NCI-H82 (cell line): ENCODE measurements at regions not wholly inside any gene's neighbourhood (a gene's known extent, or its start where the extent isn't known, plus 50 kb on each side); places are given as distances from the start of the nearest gene placed in this dataset.

Source experiments
- DNase-seq: peaks from one replicate; lab custom pipeline; 2025; lab: John Stamatoyannopoulos, UW

DNA sequence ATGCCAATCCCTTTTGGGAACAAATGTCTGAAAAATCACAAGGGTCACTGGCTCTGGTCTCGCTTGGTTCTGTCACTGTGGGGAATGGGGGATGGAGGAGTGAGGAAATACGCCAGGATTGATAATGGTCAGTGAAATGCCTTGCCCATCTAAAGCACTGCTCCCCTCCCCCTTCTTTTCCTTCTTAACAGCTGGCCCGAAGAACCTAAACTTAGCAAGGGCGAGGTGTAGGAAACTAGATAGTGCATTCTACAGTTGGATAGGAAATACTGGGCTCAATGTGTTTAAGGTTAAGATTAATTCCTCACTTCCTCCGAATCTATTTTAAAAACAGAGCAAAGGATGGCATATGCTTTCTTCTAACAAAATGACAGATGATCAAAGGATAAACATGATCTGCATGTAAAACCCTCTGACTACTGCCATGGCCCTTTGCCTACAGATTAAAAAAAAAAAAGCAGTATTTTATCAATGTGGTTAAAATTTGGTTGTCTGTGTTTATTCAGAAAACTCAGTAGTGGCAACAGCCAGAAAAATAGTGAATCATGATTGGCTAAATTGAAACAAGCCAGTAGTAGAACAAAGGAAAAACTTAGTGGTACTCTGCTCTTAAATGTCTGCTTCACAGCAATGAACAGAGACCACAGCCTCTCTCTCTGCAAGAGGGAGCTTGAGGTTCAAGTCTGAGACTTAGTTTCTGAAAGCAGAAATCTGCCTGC is 86.1 kb upstream of the VAV3 start:
- DNase-seq, result peak; percentile 29

DNA sequence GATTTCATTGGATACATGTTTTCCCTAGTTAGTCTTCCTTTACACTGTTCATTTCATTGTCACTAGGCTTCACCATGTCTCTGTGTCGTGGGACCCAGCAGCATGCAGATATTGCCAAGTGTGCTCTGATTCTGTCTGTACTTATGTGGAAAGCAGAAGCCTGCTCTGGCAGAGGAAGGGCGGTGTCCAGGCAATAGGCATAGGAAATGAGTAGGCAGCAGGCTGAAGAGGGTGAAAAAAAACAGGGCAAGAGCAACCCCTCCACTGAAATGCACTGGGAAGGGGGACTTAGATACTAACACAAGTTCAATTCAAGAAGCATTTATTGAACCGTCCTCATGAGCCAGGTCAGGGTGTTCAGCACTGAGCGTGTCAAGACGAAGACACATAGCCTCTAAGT is 85.2 kb upstream of the VAV3 start:
- DNase-seq, result no peak

- DNase-seq, result peak; percentile 42
These were observed 84.3 kb upstream of the VAV3 start for GRCh38 chr1:108049178-108049819.

DNA sequence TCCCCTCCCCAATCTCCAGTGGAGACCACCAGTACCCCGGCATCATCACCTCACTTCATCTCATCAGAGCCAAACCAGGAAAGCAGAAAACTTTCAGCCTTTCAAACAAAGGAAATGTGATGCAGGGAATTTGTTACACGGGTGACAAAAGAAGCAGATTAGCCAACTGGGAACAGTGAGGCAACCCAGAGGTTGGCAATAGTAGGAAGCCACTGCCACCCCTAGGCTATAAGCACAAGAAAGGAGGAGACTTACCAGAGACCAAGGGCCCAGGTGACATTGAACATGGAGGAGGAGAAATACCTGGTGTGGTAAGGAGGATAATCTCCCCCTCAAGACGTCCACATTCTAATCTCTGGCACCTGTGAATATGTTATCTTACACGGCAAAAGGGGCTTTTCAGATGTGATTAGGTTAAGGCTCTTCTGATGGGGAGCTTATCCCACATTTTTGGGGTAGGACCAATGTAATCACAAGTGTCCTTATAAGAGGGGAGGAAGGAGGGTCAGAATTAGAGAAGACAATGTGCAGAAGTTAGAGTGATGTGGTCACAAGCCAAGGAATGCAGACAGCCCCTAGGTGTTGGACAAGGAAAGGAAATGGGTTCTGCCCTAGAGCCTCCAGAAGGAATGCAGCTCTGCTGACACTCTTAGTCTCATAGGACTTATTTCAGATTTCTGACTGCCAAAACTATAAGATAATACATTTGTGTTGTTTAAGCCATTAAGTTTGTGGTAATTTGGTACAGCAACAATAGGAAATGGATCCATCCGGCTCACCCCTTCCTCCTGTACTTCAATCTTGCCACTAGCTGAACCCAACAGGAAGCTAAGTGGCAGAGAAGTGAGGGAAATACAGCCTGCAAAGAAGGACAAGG is 83.6 kb upstream of the VAV3 start:
- DNase-seq, result no peak

GRCh38 chr1:108047085-108047484 is 82.1 kb upstream of the VAV3 start:
- no peak for DNase-seq

GRCh38 chr1:108046026-108046425 is 81.0 kb upstream of the VAV3 start:
- no peak for DNase-seq

DNA sequence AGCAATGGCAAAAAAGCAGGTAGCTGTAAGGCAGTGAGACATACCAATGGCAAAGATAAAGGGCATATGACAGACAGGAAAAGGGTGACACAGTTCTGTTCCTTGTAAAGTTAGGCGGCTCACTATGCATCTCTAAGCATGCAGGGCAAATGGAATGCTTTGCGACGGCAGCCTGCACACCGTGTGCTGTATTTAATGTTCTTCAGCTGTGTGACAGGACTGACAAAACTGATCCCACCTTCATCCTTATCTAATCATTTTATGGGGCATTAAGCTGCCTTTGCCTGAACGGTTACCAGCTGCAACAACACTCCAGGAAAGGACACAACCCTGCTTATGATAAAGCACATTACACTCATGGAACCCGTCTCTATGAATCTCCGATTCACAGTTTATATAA is 80.5 kb upstream of the VAV3 start:
- peak; percentile 72 for DNase-seq

DNA sequence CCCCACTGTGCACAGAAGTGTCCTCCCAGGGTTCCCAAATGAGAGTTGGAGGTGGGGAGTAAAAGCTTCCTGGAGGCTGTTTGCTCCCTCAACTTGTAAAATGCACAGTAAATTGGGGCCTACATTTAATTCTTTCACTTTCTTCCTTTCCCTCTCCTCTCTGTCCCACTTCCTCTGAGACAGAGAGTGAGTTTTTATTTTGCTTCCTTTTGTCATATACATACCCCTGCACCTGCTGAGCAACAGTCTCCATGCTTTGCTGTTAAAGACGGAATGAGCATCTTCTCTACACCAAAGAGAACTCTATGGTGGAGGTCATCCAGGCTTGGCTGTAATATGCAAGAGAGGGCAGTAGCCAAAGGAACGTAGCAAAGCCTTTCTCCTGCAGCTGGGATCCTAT is 79.3 kb upstream of the VAV3 start:
- DNase-seq, result no peak

- no peak for DNase-seq
These were observed 78.7 kb upstream of the VAV3 start for GRCh38 chr1:108043707-108044106.

- no peak for DNase-seq
These were observed 77.6 kb upstream of the VAV3 start for GRCh38 chr1:108042610-108043009.

DNA sequence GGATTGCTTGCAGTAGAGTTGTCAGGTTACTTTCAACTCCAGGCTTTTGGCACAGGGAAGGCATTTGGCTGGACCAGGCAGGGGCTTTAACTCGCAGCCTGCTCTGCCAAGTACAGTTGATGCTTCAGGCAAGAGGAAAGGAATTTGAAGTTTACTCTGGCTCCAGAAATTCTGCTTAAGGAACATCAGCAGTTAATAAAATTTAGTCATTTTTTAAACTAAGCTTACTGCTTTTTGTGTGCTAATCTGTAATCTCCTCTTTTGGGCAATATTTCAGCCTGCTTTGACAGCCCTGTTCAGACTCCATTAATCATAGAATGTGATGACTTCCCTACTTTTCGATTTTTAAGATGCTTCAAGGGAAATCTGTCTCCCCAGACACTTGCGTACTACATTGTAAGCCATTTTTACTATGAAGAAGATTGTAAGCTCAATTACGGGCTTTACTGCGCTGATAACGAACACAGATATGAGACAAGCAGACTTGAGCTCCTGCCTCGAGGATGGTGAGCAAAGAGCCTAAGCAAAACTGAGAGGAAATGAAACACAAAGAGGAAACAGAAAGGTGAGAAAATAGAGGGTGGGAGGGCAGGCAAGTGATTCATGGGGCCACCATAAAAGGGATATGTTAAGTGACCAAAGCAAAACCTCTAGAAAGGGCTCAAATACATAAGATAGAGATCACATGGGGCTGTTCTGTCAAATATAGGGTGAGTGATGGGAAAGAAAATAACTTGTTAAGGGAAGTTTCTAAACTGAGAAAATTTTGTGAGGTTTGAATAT is 76.6 kb upstream of the VAV3 start:
- DNase-seq, result no peak

DNA sequence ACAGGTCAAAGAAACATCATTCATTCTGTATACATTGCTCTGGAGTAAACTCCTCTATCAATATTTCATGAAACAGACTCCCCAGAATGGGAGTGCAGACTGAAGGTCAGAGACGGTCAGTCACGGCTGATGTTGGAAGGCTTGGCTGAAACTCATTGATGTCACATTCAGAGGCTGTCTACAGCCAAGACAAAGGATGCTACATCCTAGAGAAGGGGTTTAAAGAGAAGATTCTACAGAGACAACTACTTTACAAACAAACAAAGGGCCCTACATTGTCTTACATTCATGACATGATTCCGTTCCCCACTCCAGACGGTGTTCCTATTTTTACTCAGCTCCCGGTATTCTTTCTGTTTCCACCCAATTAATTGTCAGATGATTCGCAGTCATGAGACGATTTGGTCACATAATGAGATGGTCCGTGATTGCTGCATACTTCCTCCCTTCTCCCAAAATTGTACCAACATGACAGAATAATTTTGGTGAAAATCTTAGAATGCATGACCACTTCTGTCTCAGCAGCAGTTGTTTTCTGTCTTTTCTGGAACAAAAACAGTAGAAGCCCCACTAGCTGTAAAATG is 73.8 kb upstream of the VAV3 start:
- DNase-seq, result no peak

DNA sequence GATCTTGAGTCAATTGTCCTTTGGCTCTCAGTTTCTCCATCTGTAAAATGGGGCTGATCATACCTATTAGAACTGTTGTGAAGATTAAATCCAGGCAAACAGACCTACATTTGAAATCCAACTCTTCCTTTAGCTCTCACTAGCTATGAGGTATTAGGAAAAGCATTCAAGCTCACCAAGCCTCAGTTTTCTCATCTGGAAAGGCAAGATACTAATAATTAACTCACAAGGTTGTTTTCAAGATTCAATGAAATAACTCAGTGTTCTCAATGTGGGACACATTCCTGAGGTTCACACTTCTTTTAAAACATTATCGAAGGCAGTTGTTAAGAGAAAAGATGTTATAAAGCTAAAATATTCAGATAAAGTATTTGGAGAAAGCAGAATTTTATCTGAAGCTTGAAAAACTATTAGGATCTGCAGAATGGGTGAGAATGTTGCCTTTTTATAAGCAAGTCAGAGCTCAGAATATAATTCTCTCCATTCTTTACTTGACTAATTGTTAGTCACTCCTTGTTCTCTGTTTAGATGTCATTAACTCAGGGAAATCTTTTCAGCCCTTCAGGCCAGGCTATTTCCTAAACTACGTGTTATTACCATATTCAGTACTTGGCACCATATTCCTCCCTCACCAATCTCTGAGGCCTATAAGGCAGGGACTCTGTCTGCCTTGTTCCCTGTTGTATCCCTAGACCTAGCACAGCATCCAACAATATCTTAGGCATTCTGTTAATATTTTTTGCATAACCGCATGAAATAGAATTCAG is 72.0 kb upstream of the VAV3 start:
- DNase-seq, result no peak

- no peak for DNase-seq
These were observed 69.4 kb upstream of the VAV3 start for GRCh38 chr1:108034396-108034795.

DNA sequence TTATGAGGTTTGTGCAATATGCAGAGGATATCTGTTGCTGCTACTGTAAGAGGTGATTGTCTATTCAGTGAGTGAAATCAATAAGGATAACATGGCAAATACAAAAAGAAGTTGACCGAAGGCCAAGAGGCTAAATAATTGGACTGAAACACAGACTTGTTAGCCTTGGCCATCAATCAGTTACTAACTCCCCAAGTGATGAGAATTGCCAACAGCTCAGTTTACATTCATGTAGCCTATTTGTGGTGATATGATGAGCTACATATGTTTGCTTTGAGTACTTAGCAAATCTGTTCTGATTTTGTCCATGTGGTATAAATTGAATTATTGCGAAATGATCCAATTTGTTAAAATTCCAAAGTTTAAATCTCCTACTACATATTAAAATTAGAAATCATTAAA is 68.6 kb upstream of the VAV3 start:
- no peak for DNase-seq

DNA sequence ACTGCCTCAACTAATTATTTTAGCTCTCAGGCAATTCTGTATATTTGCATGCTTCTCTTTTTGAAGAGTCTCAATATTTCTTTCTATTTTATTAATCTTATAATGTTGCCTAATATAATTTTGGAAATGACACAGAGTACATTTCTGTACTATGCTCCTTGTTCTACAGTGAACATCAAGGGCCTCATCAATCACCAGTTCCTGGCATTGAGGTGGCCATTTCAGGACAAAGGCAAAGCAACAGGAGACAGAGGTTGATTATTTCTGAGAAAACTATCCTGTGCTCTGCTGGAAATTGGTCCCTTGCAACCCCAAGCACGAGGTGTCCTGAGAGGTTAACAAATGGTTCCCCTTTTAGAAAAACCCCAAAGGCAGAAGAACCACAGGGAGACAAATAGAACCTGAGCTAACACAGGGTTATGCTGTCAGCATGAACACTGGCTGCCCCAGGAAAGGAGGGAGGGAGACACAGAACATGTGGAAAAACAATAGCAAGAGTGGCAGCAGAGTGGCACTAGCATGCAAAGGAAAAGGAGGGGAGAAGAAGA is 63.9 kb upstream of the VAV3 start:
- no peak for DNase-seq

- no peak for DNase-seq
These were observed 62.4 kb upstream of the VAV3 start for GRCh38 chr1:108027389-108027788.

DNA sequence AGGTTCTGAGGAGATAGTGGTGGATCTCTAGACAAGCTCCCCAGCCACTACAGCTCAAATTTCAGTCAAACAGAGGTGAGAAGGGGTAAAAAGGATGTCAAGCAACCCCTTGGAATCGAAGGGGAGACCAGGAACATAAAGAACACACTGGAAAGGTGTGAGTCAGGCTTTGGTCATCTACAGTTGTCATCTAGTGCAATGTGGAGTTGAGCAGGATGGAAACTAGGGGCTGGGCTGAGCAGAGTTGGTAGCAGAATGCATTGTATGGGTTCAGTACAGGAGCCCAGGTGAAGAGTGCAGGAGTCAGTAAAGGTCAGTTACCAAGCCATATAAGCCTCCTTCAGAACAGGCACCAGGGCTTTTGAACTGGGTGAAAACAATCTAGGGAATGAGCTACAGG is 52.7 kb upstream of the VAV3 start:
- no peak for DNase-seq

DNA sequence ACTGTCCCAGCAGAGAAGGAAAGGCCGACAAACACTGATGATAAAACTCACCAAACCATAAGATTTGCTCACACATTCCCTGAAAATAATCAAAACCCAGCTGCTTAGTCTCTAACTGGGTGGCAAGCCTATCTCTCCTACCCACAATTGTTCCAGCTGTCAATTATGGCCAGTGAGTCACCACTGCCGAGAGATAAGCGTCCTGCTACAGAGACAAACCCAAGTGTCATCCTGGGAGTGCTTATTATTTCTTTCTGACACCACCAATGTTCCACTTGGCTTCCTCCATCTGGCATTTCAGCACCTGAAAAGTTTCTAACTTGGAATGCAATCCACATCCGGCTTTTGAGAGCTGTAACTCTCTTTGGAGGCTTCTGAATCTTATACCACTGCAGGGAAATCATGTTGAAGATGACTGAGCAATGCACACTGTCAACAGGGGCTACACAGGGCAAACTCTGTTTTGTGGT is 51.5 kb upstream of the VAV3 start:
- no peak for DNase-seq
